ENCODE measurements at regions not wholly inside any gene's neighbourhood (a gene's known extent, or its start where the extent isn't known, plus 50 kb on each side); places are given as distances from the start of the nearest gene placed in this dataset.

- H3K27me3 ChIP-seq (replicated peaks; ENCODE audit: control insufficient read depth, insufficient read depth, low read length) = no peaks in the 10 kb centered on the region
- no peak for TF ChIP-seq CTCF (IDR thresholded peaks at IDR 0.05; ENCODE audit: insufficient read depth, low read length, poor library complexity, severe bottlenecking)
- no peak for DNase-seq (ENCODE audit: extremely low read depth, insufficient read length)
- no peaks in the 10 kb centered on the region for H3K36me3 ChIP-seq (ENCODE audit: control insufficient read depth, insufficient read depth, low read length)
- H3K4me3 ChIP-seq (replicated peaks; ENCODE audit: low read depth, low read length) = no peak overlapping the region
Observed at GRCh38 chr14:83251402-83251801, 1717.7 kb upstream of the SEL1L start.

GRCh38 chr14:83253870-83254269 is 1720.2 kb upstream of the SEL1L start:
- H3K36me3 ChIP-seq (ENCODE audit: control insufficient read depth, insufficient read depth, low read length) = no peaks in the 10 kb centered on the region
- H3K4me3 ChIP-seq (replicated peaks; ENCODE audit: low read depth, low read length) = no peak overlapping the region
- DNase-seq (ENCODE audit: extremely low read depth, insufficient read length) = no peak
- no peaks in the 10 kb centered on the region for H3K27me3 ChIP-seq (replicated peaks; ENCODE audit: control insufficient read depth, insufficient read depth, low read length)
- no peak for TF ChIP-seq CTCF (IDR thresholded peaks at IDR 0.05; ENCODE audit: insufficient read depth, low read length, poor library complexity, severe bottlenecking)

GRCh38 chr14:83255015-83255726 is 1721.5 kb upstream of the SEL1L start:
- H3K4me3 ChIP-seq (replicated peaks; ENCODE audit: low read depth, low read length) = no peak overlapping the region
- no peak for TF ChIP-seq CTCF (IDR thresholded peaks at IDR 0.05; ENCODE audit: insufficient read depth, low read length, poor library complexity, severe bottlenecking)
- H3K36me3 ChIP-seq (ENCODE audit: control insufficient read depth, insufficient read depth, low read length) = no peaks in the 10 kb centered on the region
- H3K27me3 ChIP-seq (replicated peaks; ENCODE audit: control insufficient read depth, insufficient read depth, low read length) = no peaks in the 10 kb centered on the region
- no peak for DNase-seq (ENCODE audit: extremely low read depth, insufficient read length)

- no peak for TF ChIP-seq CTCF (IDR thresholded peaks at IDR 0.05; ENCODE audit: insufficient read depth, low read length, poor library complexity, severe bottlenecking)
- Histone ChIP-seq H3K4me3 (replicated peaks; ENCODE audit: low read depth, low read length) (no peak overlapping the region), H3K36me3 (ENCODE audit: control insufficient read depth, insufficient read depth, low read length) (no peaks in the 10 kb centered on the region), H3K27me3 (replicated peaks; ENCODE audit: control insufficient read depth, insufficient read depth, low read length) (no peaks in the 10 kb centered on the region)
- DNase-seq (ENCODE audit: extremely low read depth, insufficient read length) = no peak
Observed at GRCh38 chr14:83255727-83256090, 1722.1 kb upstream of the SEL1L start.

- Histone ChIP-seq H3K4me3 (replicated peaks; ENCODE audit: low read depth, low read length) (no peak overlapping the region), H3K27me3 (replicated peaks; ENCODE audit: control insufficient read depth, insufficient read depth, low read length) (no peaks in the 10 kb centered on the region)
- no peak for DNase-seq (ENCODE audit: extremely low read depth, insufficient read length)
Observed at GRCh38 chr14:83257466-83258439, 1724.1 kb upstream of the SEL1L start.

More at GRCh38 chr14:83257466-83258439, 1724.1 kb upstream of the SEL1L start:
- H3K36me3 ChIP-seq (ENCODE audit: control insufficient read depth, insufficient read depth, low read length) = no peaks in the 10 kb centered on the region
- TF ChIP-seq CTCF (IDR thresholded peaks at IDR 0.05; ENCODE audit: insufficient read depth, low read length, poor library complexity, severe bottlenecking) = no peak
